H1 (cell line): ENCODE measurements at regions not wholly inside any gene's neighbourhood (a gene's known extent, or its start where the extent isn't known, plus 50 kb on each side); places are given as distances from the start of the nearest gene placed in this dataset.

ENCODE experiments used
- CBX8 ChIP-seq: fragments of 300-800, 300-1000 bp; sonication (generic); IDR thresholded peaks from 2 replicates; pipeline ENCODE4 v1.7.1; 2016; ENCODE audit warnings: low read depth, low read length, borderline replicate concordance
- EZH2 ChIP-seq: fragments of 200-600 bp; sonication (generic); IDR thresholded peaks from 2 replicates; pipeline ENCODE4 v1.7.1; 2012; ENCODE audit warnings: low read depth, mild to moderate bottlenecking, moderate library complexity, low read length, inconsistent platforms; ENCODE audit not compliant: severe bottlenecking
- KDM4A ChIP-seq: IDR thresholded peaks from one replicate; pipeline ENCODE4 v1.7.1; 2012; ENCODE audit warnings: low read depth, mild to moderate bottlenecking, moderate library complexity, low read length, inconsistent platforms; ENCODE audit not compliant: severe bottlenecking
- NRF1 ChIP-seq: IDR thresholded peaks from 2 replicates; pipeline ENCODE4 v1.6.1; 2011; ENCODE audit warnings: mild to moderate bottlenecking, low read depth, low read length, improper control_type of control experiment
- PHF8 ChIP-seq: fragments of 200-600 bp; sonication (generic); conservative IDR thresholded peaks from 2 replicates; pipeline ENCODE4 v1.7.1; 2012; ENCODE audit warnings: low read depth, mild to moderate bottlenecking, inconsistent platforms, low read length, moderate library complexity
- SIRT6 ChIP-seq: IDR thresholded peaks from one replicate; pipeline ENCODE4 v1.7.1; 2012; ENCODE audit warnings: low read length, inconsistent platforms
- SRF ChIP-seq: IDR thresholded peaks from 2 replicates; pipeline ENCODE4 v1.6.1; 2011; ENCODE audit warnings: mild to moderate bottlenecking, low read depth, low read length, moderate library complexity
- TF ChIP-seq, protein P1 (sequence below): fragments of 300-600 bp; sonication (generic); IDR thresholded peaks from 2 replicates; pipeline ENCODE4 v1.7.1; 2012; ENCODE audit warnings: low read length, moderate library complexity, mild to moderate bottlenecking, inconsistent platforms; ENCODE audit not compliant: insufficient replicate concordance
- TF ChIP-seq, protein P2 (sequence below): IDR thresholded peaks from 2 replicates; pipeline ENCODE4 v1.6.1; 2011; ENCODE audit warnings: low read depth, mild to moderate bottlenecking, low read length; ENCODE audit not compliant: insufficient read depth
- TF ChIP-seq, protein P3 (sequence below): IDR thresholded peaks from 2 replicates; pipeline ENCODE4 v1.6.1; 2012; ENCODE audit warnings: low read length, inconsistent platforms

DNA sequence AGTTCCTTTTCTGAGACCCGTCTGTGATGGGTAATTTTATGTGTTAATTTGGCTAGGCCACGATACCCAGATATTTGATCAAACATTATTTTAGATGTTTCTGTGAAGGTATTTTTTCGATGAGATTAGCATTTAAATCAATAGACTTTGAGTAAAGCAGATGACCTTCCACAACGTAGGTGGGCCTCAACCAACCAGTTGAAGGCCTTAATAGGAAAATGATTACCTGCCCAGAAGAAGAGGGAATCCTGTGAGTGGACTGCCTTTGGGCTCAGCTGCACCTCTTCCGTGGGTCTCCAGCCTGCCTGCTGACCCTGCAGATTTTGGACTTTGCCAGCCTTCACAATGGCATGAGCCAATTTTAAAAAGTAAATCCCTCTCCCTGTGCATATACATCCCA lies 61.6 kb upstream of the WSB1 start (continued):
- TF ChIP-seq, protein P1, sequence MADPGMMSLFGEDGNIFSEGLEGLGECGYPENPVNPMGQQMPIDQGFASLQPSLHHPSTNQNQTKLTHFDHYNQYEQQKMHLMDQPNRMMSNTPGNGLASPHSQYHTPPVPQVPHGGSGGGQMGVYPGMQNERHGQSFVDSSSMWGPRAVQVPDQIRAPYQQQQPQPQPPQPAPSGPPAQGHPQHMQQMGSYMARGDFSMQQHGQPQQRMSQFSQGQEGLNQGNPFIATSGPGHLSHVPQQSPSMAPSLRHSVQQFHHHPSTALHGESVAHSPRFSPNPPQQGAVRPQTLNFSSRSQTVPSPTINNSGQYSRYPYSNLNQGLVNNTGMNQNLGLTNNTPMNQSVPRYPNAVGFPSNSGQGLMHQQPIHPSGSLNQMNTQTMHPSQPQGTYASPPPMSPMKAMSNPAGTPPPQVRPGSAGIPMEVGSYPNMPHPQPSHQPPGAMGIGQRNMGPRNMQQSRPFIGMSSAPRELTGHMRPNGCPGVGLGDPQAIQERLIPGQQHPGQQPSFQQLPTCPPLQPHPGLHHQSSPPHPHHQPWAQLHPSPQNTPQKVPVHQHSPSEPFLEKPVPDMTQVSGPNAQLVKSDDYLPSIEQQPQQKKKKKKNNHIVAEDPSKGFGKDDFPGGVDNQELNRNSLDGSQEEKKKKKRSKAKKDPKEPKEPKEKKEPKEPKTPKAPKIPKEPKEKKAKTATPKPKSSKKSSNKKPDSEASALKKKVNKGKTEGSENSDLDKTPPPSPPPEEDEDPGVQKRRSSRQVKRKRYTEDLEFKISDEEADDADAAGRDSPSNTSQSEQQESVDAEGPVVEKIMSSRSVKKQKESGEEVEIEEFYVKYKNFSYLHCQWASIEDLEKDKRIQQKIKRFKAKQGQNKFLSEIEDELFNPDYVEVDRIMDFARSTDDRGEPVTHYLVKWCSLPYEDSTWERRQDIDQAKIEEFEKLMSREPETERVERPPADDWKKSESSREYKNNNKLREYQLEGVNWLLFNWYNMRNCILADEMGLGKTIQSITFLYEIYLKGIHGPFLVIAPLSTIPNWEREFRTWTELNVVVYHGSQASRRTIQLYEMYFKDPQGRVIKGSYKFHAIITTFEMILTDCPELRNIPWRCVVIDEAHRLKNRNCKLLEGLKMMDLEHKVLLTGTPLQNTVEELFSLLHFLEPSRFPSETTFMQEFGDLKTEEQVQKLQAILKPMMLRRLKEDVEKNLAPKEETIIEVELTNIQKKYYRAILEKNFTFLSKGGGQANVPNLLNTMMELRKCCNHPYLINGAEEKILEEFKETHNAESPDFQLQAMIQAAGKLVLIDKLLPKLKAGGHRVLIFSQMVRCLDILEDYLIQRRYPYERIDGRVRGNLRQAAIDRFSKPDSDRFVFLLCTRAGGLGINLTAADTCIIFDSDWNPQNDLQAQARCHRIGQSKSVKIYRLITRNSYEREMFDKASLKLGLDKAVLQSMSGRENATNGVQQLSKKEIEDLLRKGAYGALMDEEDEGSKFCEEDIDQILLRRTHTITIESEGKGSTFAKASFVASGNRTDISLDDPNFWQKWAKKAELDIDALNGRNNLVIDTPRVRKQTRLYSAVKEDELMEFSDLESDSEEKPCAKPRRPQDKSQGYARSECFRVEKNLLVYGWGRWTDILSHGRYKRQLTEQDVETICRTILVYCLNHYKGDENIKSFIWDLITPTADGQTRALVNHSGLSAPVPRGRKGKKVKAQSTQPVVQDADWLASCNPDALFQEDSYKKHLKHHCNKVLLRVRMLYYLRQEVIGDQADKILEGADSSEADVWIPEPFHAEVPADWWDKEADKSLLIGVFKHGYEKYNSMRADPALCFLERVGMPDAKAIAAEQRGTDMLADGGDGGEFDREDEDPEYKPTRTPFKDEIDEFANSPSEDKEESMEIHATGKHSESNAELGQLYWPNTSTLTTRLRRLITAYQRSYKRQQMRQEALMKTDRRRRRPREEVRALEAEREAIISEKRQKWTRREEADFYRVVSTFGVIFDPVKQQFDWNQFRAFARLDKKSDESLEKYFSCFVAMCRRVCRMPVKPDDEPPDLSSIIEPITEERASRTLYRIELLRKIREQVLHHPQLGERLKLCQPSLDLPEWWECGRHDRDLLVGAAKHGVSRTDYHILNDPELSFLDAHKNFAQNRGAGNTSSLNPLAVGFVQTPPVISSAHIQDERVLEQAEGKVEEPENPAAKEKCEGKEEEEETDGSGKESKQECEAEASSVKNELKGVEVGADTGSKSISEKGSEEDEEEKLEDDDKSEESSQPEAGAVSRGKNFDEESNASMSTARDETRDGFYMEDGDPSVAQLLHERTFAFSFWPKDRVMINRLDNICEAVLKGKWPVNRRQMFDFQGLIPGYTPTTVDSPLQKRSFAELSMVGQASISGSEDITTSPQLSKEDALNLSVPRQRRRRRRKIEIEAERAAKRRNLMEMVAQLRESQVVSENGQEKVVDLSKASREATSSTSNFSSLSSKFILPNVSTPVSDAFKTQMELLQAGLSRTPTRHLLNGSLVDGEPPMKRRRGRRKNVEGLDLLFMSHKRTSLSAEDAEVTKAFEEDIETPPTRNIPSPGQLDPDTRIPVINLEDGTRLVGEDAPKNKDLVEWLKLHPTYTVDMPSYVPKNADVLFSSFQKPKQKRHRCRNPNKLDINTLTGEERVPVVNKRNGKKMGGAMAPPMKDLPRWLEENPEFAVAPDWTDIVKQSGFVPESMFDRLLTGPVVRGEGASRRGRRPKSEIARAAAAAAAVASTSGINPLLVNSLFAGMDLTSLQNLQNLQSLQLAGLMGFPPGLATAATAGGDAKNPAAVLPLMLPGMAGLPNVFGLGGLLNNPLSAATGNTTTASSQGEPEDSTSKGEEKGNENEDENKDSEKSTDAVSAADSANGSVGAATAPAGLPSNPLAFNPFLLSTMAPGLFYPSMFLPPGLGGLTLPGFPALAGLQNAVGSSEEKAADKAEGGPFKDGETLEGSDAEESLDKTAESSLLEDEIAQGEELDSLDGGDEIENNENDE = no peak
- no peak for TF ChIP-seq PHF8
- no peak for TF ChIP-seq NRF1
- no peak for TF ChIP-seq SRF
- no peak for TF ChIP-seq CBX8
- TF ChIP-seq, protein P2, sequence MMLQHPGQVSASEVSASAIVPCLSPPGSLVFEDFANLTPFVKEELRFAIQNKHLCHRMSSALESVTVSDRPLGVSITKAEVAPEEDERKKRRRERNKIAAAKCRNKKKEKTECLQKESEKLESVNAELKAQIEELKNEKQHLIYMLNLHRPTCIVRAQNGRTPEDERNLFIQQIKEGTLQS = no peak
- TF ChIP-seq SIRT6 = no peak
- no peak for TF ChIP-seq EZH2
- no peak for TF ChIP-seq KDM4A
- TF ChIP-seq, protein P3, sequence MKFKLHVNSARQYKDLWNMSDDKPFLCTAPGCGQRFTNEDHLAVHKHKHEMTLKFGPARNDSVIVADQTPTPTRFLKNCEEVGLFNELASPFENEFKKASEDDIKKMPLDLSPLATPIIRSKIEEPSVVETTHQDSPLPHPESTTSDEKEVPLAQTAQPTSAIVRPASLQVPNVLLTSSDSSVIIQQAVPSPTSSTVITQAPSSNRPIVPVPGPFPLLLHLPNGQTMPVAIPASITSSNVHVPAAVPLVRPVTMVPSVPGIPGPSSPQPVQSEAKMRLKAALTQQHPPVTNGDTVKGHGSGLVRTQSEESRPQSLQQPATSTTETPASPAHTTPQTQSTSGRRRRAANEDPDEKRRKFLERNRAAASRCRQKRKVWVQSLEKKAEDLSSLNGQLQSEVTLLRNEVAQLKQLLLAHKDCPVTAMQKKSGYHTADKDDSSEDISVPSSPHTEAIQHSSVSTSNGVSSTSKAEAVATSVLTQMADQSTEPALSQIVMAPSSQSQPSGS = no peak
